Small intestine (tissue), 7 donors: ENCODE measurements at regions not wholly inside any gene's neighbourhood (a gene's known extent, or its start where the extent isn't known, plus 50 kb on each side); places are given as distances from the start of the nearest gene placed in this dataset.
"Not testable (repeated sequence)": the region's sequence is repeated elsewhere in the genome, so short reads cannot be mapped to it uniquely, and the experiment has no call there.

Experiments
- DNase-seq, 2 donors: peaks; one replicate each; pipeline versions ENCODE4 v3.0.0 to v3.0.0-alpha.2; 2013
- FAIRE-seq: peaks from 2 replicates; lab custom pipeline; 2012; peaks lifted over from hg19 to GRCh38; lab: Jason Lieb, UNC
- H3K27ac ChIP-seq, 3 donors: one replicate each; pipeline ENCODE4 v1.5.1; 2013; ENCODE audit warnings: low read length in 2 of 3, mild to moderate bottlenecking in 2 of 3, control low read depth in 1 of 3, inconsistent platforms in 1 of 3, low read depth in 1 of 3, moderate library complexity in 1 of 3
- H3K27me3 ChIP-seq, 3 donors: one replicate each; pipeline ENCODE4 v1.6.1; 2013; ENCODE audit warnings: low read length in 3 of 3, inconsistent platforms in 1 of 3; ENCODE audit not compliant: control insufficient read depth in 3 of 3, insufficient read depth in 3 of 3
- H3K36me3 ChIP-seq, 3 donors: one replicate each; pipeline ENCODE4 v1.6.1; 2013; ENCODE audit warnings: low read length in 3 of 3, inconsistent platforms in 1 of 3, low read depth in 1 of 3, mild to moderate bottlenecking in 1 of 3, moderate library complexity in 1 of 3; ENCODE audit not compliant: control insufficient read depth in 3 of 3, insufficient read depth in 2 of 3
- H3K4me1 ChIP-seq, 3 donors: one replicate each; pipeline ENCODE4 v1.6.1; 2013; ENCODE audit warnings: low read length in 2 of 3, inconsistent platforms in 1 of 3, low read depth in 1 of 3, mild to moderate bottlenecking in 1 of 3, moderate library complexity in 1 of 3; ENCODE audit not compliant: control insufficient read depth in 3 of 3, insufficient read depth in 2 of 3
- H3K4me3 ChIP-seq, 3 donors: one replicate each; pipeline ENCODE4 v1.5.1; 2013; ENCODE audit warnings: low read length in 3 of 3, control low read depth in 1 of 3, inconsistent platforms in 1 of 3, low read depth in 1 of 3, mild to moderate bottlenecking in 1 of 3, moderate library complexity in 1 of 3
- H3K9me3 ChIP-seq, 2 donors: one replicate each; pipeline ENCODE4 v1.6.1; 2013; ENCODE audit warnings: low read depth in 1 of 2, low read length in 1 of 2; ENCODE audit not compliant: control insufficient read depth in 2 of 2, insufficient read depth in 1 of 2
- WGBS, 3 donors: extraction: QIAGEN DNeasy Blood & Tissue Kit; methylation state at CpG; one replicate each; pipeline ENCODE4 v1.1.7; 2013; 5-methylcytosine and 5-hydroxymethylcytosine counted together
- donor health status: healthy with polysubstance abuse.
- donor health status: control.
- donor health status: control.
- donor health status: Bipolar disorder and iron deficiency.
- donor health status: healthy.

- Histone ChIP-seq H3K9me3 (no peaks in the 10 kb centered on the region), H3K4me3 (no peak overlapping the region), H3K27me3 (no peaks in the 10 kb centered on the region), H3K36me3 (no peaks in the 10 kb centered on the region), H3K4me1 (no peaks in the 10 kb centered on the region), H3K27ac (no peak overlapping the region)
- WGBS, 3 donors: 68 to 81% (median 75%) methylated on average over 2 of the region's 2 CpGs
- no peak for DNase-seq
- FAIRE-seq: no peak
These were observed 382.4 kb downstream of the MAT2B start for GRCh38 chr5:163887854-163888253.

GRCh38 chr5:163888366-163888765 lies 382.9 kb downstream of the MAT2B start:
- no peaks in the 10 kb centered on the region for H3K27me3 ChIP-seq
- no peaks in the 10 kb centered on the region for H3K36me3 ChIP-seq
- WGBS, 3 donors: 77 to 88% (median 85%) methylated on average over 4 of the region's 4 CpGs
- H3K27ac ChIP-seq: no peak overlapping the region
- no peak for DNase-seq
- FAIRE-seq: no peak
- no peaks in the 10 kb centered on the region for H3K9me3 ChIP-seq
- H3K4me3 ChIP-seq: no peak overlapping the region
- H3K4me1 ChIP-seq: no peaks in the 10 kb centered on the region

GRCh38 chr5:163889369-163889768 lies 383.9 kb downstream of the MAT2B start:
- FAIRE-seq: no peak
- Histone ChIP-seq H3K4me3 (no peak overlapping the region), H3K4me1 (no peaks in the 10 kb centered on the region), H3K27me3 (no peaks in the 10 kb centered on the region), H3K27ac (no peak overlapping the region), H3K9me3 (no peaks in the 10 kb centered on the region), H3K36me3 (no peaks in the 10 kb centered on the region)
- DNase-seq: no peak

GRCh38 chr5:163890261-163890660 lies 384.8 kb downstream of the MAT2B start:
- Histone ChIP-seq H3K27me3 (no peaks in the 10 kb centered on the region), H3K4me1 (no peaks in the 10 kb centered on the region), H3K36me3 (no peaks in the 10 kb centered on the region), H3K27ac (no peak overlapping the region), H3K9me3 (no peaks in the 10 kb centered on the region), H3K4me3 (no peak overlapping the region)
- DNase-seq (no peak), FAIRE-seq (no peak)
- WGBS, 3 donors: 52 to 84% (median 65%) methylated on average over 2 of the region's 2 CpGs

GRCh38 chr5:163893281-163893680 lies 387.9 kb downstream of the MAT2B start:
- 81 to 92% (median 83%) methylated on average over 2 of the region's 2 CpGs for WGBS, 3 donors
- FAIRE-seq: no peak
- H3K27me3 ChIP-seq: no peaks in the 10 kb centered on the region

GRCh38 chr5:163894645-163895044 lies 389.2 kb downstream of the MAT2B start:
- no peak for FAIRE-seq
- H3K4me1 ChIP-seq: no peaks in the 10 kb centered on the region
- peaks cover 0 to 3% of the 10 kb centered on the region in 2 donors for H3K9me3 ChIP-seq
- H3K27ac ChIP-seq: no peak overlapping the region
- DNase-seq: no peak
- H3K4me3 ChIP-seq: no peak overlapping the region
- no peaks in the 10 kb centered on the region for H3K27me3 ChIP-seq
- H3K36me3 ChIP-seq: no peaks in the 10 kb centered on the region

More at GRCh38 chr5:163893281-163893680, 387.9 kb downstream of the MAT2B start:
- no peak overlapping the region for H3K27ac ChIP-seq
- no peaks in the 10 kb centered on the region for H3K36me3 ChIP-seq
- no peak for DNase-seq
- H3K9me3 ChIP-seq: peaks cover 0 to 3% of the 10 kb centered on the region in 2 donors
- H3K4me1 ChIP-seq: no peaks in the 10 kb centered on the region
- H3K4me3 ChIP-seq: no peak overlapping the region

- Histone ChIP-seq H3K9me3 (peaks cover 0 to 3% of the 10 kb centered on the region in 2 donors), H3K27ac (no peak overlapping the region), H3K36me3 (no peaks in the 10 kb centered on the region), H3K27me3 (no peaks in the 10 kb centered on the region), H3K4me1 (no peaks in the 10 kb centered on the region), H3K4me3 (no peak overlapping the region)
- DNase-seq: no peak
- no peak for FAIRE-seq
These were observed 393.5 kb downstream of the MAT2B start for GRCh38 chr5:163898873-163899272.

- not testable (repeated sequence) for H3K4me3 ChIP-seq, H3K27ac ChIP-seq, FAIRE-seq, DNase-seq, H3K9me3 ChIP-seq, H3K36me3 ChIP-seq, H3K27me3 ChIP-seq, H3K4me1 ChIP-seq
- WGBS, 3 donors: 64 to 86% (median 69%) methylated on average over 1 of the region's 1 CpG
These were observed 402.4 kb downstream of the MAT2B start for GRCh38 chr5:163907783-163908182.

GRCh38 chr5:163908253-163908652 lies 402.8 kb downstream of the MAT2B start:
- H3K27ac ChIP-seq: no peak overlapping the region
- H3K4me1 ChIP-seq: no peaks in the 10 kb centered on the region
- H3K4me3 ChIP-seq: no peak overlapping the region
- no peak for DNase-seq
- 66 to 77% (median 73%) methylated on average over 3 of the region's 3 CpGs for WGBS, 3 donors
- peaks cover 0 to 6% of the 10 kb centered on the region in 2 donors for H3K9me3 ChIP-seq
- FAIRE-seq: no peak
- no peaks in the 10 kb centered on the region for H3K36me3 ChIP-seq
- no peaks in the 10 kb centered on the region for H3K27me3 ChIP-seq
